CD4-positive, alpha-beta T cell (primary cell): ENCODE measurements at regions not wholly inside any gene's neighbourhood (a gene's known extent, or its start where the extent isn't known, plus 50 kb on each side); places are given as distances from the start of the nearest gene placed in this dataset.

Source experiments
- ATAC-seq: fragments of 200-7000 bp; cut with Tn5 transposase; one replicate; pipeline ENCODE4 v1.10.0; 2022; ENCODE audit warnings: mild to moderate bottlenecking; ENCODE audit not compliant: poor library complexity
- CTCF ChIA-PET: fragments of 350-600 bp; sonication (Branson Sonifier 250); formaldehyde crosslinking; loops from one replicate; lab custom pipeline; 2021; ENCODE audit warnings: antibody characterized with exemption, inconsistent platforms; lab: Charles Lee
- POLR2A ChIA-PET: fragments of 350-600 bp; sonication (Branson Sonifier 250); formaldehyde crosslinking; loops from one replicate; lab custom pipeline; 2021; ENCODE audit warnings: antibody characterized with exemption, inconsistent platforms; lab: Charles Lee
- DNase-seq, 14 experiments: peaks; one replicate each; pipeline ENCODE4 v3.0.0-alpha.2; 2013 to 2020; ENCODE audit warnings: mixed read lengths in 2 of 14
- H3K27ac ChIP-seq, 2 donors: one replicate each; pipeline versions ENCODE4 v1.5.1 to v1.7.0; 2013; ENCODE audit warnings: low read length in 2 of 2, low read depth in 1 of 2, mild to moderate bottlenecking in 1 of 2
- H3K27me3 ChIP-seq, 2 experiments: 1 replicate in 1 of 2; 2 replicates in 1 of 2; pipeline versions ENCODE4 v1.6.1 to v1.7.0; 2013; ENCODE audit warnings: low read length in 2 of 2, control low read depth in 1 of 2, mild to moderate bottlenecking in 1 of 2, moderate library complexity in 1 of 2; ENCODE audit not compliant: insufficient read depth in 2 of 2, control insufficient read depth in 1 of 2
- H3K36me3 ChIP-seq: one replicate; pipeline ENCODE4 v1.6.1; 2013; ENCODE audit warnings: low read length, control low read depth; ENCODE audit not compliant: insufficient read depth
- H3K4me1 ChIP-seq: one replicate; pipeline ENCODE4 v1.6.1; 2013; ENCODE audit warnings: low read length, control low read depth; ENCODE audit not compliant: insufficient read depth
- H3K4me3 ChIP-seq: one replicate; pipeline ENCODE4 v1.5.1; 2013; ENCODE audit warnings: mild to moderate bottlenecking, low read length, moderate library complexity
- H3K9me3 ChIP-seq, 2 experiments: 1 replicate in 1 of 2; 2 replicates in 1 of 2; pipeline versions ENCODE4 v1.6.1 to v1.7.0; 2013; ENCODE audit warnings: low read length in 2 of 2, mild to moderate bottlenecking in 2 of 2, control low read depth in 1 of 2, moderate library complexity in 1 of 2; ENCODE audit not compliant: control insufficient read depth in 1 of 2, insufficient read depth in 1 of 2
- H3K27ac Mint-ChIP-seq: one replicate; pipeline ENCODE4 v1.8.0; 2020; ENCODE audit warnings: mixed read lengths
- H3K27me3 Mint-ChIP-seq: one replicate; pipeline ENCODE4 v1.8.0; 2021; ENCODE audit warnings: mixed read lengths
- H3K36me3 Mint-ChIP-seq: one replicate; pipeline ENCODE4 v1.8.0; 2021; ENCODE audit warnings: low read depth, mixed read lengths
- H3K4me1 Mint-ChIP-seq: one replicate; pipeline ENCODE4 v1.8.0; 2021; ENCODE audit warnings: low read depth, mixed read lengths
- H3K4me3 Mint-ChIP-seq: one replicate; pipeline ENCODE4 v1.8.0; 2020; ENCODE audit warnings: mild to moderate bottlenecking, mixed read lengths
- H3K9me3 Mint-ChIP-seq: one replicate; pipeline ENCODE4 v1.8.0; 2020; ENCODE audit warnings: mixed read lengths
- intact Hi-C, 2 experiments: fragments of 100-400 bp; cut with DNase I in 1 of 2; cut with micrococcal nuclease in 1 of 2; formaldehyde crosslinking; loops; one replicate each; pipeline versions ENCODE4 v1.15.1 to v1.9.0; 2023 to 2025; cut with DNase I, micrococcal nuclease
- TF ChIP-seq, protein P1 (sequence below): fragments of 200-600 bp; IDR thresholded peaks from one replicate; pipeline ENCODE4 v1.8.0; 2022; ENCODE audit warnings: antibody characterized with exemption, mild to moderate bottlenecking

DNA sequence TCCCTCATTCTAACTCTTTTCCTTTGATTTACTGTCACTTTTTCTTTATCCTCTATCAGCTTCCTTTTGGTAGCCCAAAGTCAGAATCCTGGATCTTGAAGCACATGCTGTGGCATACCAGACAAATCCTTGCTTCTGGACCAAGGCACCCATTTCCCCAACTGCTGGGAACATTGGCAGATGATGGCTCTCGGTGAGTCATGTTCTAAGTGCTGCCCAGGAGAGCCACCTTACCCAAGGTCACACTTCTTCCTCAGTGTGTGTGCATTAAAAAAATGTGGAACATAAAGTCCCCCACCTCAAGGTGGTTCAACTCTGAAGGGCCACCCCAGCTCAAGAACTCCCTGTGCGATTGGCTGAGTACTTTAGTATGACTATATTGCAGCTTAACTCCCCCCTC, 141.4 kb upstream of the PUM3 start:
- DNase-seq (no peak), ATAC-seq (no peak)
- no peaks in the 10 kb centered on the region for H3K9me3 Mint-ChIP-seq
- no peaks in the 10 kb centered on the region for H3K36me3 Mint-ChIP-seq
- Histone ChIP-seq H3K36me3 (no peaks in the 10 kb centered on the region), H3K27me3 (peaks cover 0 to 6% of the 10 kb centered on the region in 2 experiments), H3K9me3 (no peaks in the 10 kb centered on the region), H3K4me1 (no peaks in the 10 kb centered on the region), H3K4me3 (no peak overlapping the region), H3K27ac (no peak overlapping the region)
- TF ChIP-seq, protein P1, sequence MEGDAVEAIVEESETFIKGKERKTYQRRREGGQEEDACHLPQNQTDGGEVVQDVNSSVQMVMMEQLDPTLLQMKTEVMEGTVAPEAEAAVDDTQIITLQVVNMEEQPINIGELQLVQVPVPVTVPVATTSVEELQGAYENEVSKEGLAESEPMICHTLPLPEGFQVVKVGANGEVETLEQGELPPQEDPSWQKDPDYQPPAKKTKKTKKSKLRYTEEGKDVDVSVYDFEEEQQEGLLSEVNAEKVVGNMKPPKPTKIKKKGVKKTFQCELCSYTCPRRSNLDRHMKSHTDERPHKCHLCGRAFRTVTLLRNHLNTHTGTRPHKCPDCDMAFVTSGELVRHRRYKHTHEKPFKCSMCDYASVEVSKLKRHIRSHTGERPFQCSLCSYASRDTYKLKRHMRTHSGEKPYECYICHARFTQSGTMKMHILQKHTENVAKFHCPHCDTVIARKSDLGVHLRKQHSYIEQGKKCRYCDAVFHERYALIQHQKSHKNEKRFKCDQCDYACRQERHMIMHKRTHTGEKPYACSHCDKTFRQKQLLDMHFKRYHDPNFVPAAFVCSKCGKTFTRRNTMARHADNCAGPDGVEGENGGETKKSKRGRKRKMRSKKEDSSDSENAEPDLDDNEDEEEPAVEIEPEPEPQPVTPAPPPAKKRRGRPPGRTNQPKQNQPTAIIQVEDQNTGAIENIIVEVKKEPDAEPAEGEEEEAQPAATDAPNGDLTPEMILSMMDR, result no peak
- H3K27ac Mint-ChIP-seq, result no peak overlapping the region
- intact Hi-C loops, result no loop called here
- H3K4me3 Mint-ChIP-seq, result no peak overlapping the region
- ChIA-PET POLR2A (no interaction called here), CTCF (no interaction called here)
- peaks cover 27% of the 10 kb centered on the region for H3K27me3 Mint-ChIP-seq
- H3K4me1 Mint-ChIP-seq, result no peaks in the 10 kb centered on the region

DNA sequence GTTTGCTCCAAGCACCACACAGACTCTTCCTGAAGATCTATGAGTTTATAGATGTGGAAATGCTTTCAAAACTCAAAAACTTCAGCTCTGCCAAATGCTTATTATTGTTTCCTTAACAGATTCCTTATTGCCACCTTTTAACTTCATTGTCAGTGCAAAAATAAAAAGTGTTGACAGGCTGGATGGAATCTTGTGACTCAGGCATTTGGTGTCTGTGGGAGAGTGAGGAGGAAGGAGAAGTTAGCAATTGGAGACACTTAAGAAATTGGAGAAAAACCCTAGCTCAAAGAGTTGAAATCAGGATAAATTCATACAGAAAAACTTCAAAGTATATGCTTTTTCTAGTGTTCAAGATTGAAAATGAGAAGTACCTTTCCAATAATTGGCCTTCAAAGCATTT, 140.6 kb upstream of the PUM3 start:
- H3K4me1 Mint-ChIP-seq, result no peaks in the 10 kb centered on the region
- no peak overlapping the region for H3K4me3 Mint-ChIP-seq
- H3K27ac ChIP-seq, result no peak overlapping the region
- TF ChIP-seq, protein P1, result no peak
- no peak overlapping the region for H3K27ac Mint-ChIP-seq
- ATAC-seq (no peak), DNase-seq (no peak)
- no peaks in the 10 kb centered on the region for H3K4me1 ChIP-seq
- no peaks in the 10 kb centered on the region for H3K9me3 Mint-ChIP-seq
- CTCF ChIA-PET, result no interaction called here
- no peaks in the 10 kb centered on the region for H3K36me3 ChIP-seq
- H3K4me3 ChIP-seq, result no peak overlapping the region
- POLR2A ChIA-PET, result no interaction called here
- intact Hi-C loops, result no loop called here
- H3K27me3 Mint-ChIP-seq, result peaks cover 27% of the 10 kb centered on the region
- peaks cover 0 to 6% of the 10 kb centered on the region in 2 experiments for H3K27me3 ChIP-seq
- H3K36me3 Mint-ChIP-seq, result no peaks in the 10 kb centered on the region
- H3K9me3 ChIP-seq, result no peaks in the 10 kb centered on the region

DNA sequence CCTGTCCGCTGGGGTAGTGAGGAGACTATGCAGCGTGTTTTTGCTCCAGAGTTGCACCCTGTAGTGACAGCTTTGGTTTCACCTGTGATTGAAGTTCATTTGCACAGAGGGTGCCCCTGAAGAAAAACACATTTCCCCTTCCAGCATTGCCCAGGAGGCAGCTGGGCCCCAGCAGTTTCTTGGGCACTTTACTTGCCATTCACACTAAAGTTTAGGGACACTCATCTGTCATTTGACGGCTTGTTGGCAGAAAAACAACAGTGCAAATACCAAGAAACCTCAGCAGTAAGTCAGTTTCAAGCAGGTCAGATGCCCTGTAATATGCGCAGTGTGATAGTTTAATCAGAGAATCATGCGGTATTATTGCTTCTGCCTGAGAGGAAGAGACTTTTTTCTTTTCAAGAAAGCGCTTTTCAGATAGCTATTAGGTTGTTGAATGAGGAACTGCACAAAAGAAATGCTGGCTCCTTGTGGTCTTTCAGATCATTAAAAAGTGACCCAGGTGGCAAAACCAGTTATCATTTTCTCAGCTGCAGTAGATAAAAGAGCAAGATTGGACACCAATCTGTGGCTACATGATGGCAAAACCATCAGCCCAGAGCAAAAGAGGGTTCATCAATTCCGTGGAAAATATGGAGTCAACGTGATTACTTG, 136.2 kb upstream of the PUM3 start:
- H3K27me3 Mint-ChIP-seq, result peaks cover 6% of the 10 kb centered on the region
- H3K4me3 Mint-ChIP-seq, result no peak overlapping the region
- CTCF ChIA-PET, result no interaction called here
- H3K36me3 Mint-ChIP-seq, result no peaks in the 10 kb centered on the region
- ATAC-seq (no peak), DNase-seq (no peak)
- H3K4me1 ChIP-seq, result no peaks in the 10 kb centered on the region
- POLR2A ChIA-PET, result no interaction called here
- no peak overlapping the region for H3K27ac ChIP-seq
- H3K27me3 ChIP-seq, result no peaks in the 10 kb centered on the region
- no peak overlapping the region for H3K4me3 ChIP-seq
- H3K4me1 Mint-ChIP-seq, result no peaks in the 10 kb centered on the region
- no peaks in the 10 kb centered on the region for H3K36me3 ChIP-seq
- TF ChIP-seq, protein P1, result no peak
- no peaks in the 10 kb centered on the region for H3K9me3 ChIP-seq
- H3K27ac Mint-ChIP-seq, result no peak overlapping the region
- no peaks in the 10 kb centered on the region for H3K9me3 Mint-ChIP-seq
- intact Hi-C loops, result no loop called here
